GM12801 (cell line): ENCODE measurements at regions not wholly inside any gene's neighbourhood (a gene's known extent, or its start where the extent isn't known, plus 50 kb on each side); places are given as distances from the start of the nearest gene placed in this dataset.

Experiments used
- TF ChIP-seq, protein P1 (sequence below): IDR thresholded peaks from one replicate; pipeline ENCODE4 v1.5.1; 2011; ENCODE audit warnings: control low read depth; ENCODE audit not compliant: insufficient read length; ENCODE audit errors: extremely low read depth

DNA sequence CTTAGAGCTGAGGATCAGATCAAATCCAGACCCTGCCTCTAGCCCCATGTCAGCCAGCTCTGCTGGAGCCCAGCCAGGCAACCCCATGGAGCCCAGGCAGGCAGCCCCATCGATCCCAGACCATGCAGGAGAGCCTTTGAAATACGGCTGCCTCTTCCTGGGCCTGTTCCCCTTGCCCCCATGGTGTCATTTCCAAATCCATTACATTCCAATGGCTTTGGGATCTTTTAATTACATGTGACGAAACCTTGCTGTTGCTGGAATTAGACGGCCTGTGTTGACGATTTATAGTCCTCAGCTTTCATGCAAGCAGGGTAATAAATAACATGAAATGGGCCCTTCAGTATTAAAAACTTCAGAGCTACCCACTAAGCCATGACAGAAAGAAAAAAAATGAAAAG, 75.8 kb upstream of the SLC14A2 start:
- TF ChIP-seq, protein P1, sequence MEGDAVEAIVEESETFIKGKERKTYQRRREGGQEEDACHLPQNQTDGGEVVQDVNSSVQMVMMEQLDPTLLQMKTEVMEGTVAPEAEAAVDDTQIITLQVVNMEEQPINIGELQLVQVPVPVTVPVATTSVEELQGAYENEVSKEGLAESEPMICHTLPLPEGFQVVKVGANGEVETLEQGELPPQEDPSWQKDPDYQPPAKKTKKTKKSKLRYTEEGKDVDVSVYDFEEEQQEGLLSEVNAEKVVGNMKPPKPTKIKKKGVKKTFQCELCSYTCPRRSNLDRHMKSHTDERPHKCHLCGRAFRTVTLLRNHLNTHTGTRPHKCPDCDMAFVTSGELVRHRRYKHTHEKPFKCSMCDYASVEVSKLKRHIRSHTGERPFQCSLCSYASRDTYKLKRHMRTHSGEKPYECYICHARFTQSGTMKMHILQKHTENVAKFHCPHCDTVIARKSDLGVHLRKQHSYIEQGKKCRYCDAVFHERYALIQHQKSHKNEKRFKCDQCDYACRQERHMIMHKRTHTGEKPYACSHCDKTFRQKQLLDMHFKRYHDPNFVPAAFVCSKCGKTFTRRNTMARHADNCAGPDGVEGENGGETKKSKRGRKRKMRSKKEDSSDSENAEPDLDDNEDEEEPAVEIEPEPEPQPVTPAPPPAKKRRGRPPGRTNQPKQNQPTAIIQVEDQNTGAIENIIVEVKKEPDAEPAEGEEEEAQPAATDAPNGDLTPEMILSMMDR = no peak

DNA sequence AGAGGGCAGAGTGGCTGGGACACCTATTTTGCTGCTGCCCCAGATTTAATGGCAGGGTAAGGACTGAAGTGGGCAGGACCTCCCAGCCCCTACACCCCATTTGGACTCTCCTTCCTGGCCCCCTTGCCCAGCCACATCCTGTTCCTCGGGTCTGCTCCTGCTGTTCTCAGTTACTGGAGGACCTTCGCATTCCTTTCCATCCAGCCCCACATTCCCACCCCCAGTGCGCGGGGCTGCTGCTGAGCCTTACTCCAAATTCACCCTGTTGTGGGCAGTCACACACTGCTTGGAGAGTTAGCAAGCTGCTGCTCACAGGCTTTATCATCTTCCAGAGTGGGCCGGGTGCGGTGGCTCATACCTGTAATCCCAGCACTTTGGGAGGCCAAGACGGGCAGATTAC, 75.2 kb upstream of the SLC14A2 start:
- TF ChIP-seq, protein P1 = no peak

DNA sequence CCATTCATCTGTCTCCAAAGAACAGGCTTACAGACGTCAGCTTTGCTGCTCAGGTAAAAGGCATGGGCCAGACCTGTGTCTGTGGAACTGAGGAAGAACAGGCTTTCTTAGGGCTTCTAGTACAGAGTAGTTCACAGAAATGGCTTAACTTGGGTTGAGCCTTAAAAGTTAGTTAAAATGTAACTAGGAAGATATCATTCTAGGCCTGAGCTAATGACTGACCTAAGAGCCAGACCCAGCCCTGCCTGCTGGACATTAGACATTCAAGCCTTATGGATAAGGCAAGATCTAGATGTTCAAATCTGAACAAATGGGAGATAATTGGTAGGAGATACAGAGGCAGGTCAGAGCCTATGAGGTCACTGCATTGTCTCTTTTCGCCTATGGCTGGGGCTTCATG, 73.9 kb upstream of the SLC14A2 start:
- TF ChIP-seq, protein P1 = no peak

DNA sequence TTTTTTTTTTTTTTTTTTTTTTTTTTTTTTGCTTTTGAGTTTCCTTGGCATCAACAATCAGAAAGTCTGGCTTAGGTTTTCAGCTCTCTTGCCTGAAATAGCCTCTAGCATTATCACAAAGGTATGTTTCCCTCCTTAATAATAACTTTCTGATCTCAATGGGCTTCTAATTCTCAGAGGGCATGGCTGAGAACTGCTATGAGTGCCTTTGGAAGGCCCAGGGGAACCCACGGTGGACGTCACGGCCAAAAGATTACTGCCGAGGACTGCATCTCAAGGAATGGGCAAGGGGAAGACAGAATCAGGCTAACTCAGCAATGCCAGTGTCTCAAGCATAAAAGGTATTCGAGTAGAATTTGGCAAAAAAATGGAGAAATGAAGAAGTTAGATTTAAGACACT, 73.2 kb upstream of the SLC14A2 start:
- TF ChIP-seq, protein P1 = no peak

DNA sequence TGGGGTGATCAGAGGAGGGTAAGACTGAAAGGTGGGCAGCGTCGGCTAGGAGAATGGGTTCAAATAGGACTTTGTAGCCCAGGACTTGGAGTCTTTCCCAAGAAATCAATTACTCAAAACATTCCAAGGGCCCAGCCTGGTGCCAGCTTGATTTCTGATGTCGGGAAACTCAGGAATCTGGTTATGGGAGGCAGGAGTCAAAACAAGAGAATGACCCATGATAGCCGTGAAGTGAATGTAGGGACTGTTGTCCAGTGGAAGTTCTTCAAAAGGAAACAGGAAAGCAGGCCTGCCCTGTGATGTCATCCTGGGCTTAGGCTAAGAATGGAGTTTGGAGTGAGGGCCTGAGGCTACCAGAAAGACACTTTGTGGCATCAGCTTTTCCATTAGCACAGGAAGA, 67.4 kb upstream of the SLC14A2 start:
- TF ChIP-seq, protein P1 = no peak

DNA sequence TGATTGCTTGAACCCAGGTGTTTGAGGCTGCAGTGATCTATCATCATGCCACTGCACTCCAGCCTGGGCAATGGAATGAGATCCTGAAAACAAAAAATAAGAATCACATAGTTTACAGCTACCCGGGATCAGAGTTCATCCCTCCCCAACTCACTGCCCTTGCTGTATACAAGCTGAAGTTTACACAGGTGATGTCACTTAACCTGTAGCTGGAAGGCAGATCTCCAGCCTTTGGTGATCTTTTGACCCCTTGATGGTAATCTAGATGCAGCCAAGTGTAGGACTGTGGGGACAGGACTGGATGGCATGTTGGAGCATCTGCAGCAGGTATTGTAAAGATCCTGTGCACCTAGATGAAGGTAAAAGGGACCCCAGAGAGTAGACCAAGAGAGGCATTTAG, 66.7 kb upstream of the SLC14A2 start:
- TF ChIP-seq, protein P1 = no peak

DNA sequence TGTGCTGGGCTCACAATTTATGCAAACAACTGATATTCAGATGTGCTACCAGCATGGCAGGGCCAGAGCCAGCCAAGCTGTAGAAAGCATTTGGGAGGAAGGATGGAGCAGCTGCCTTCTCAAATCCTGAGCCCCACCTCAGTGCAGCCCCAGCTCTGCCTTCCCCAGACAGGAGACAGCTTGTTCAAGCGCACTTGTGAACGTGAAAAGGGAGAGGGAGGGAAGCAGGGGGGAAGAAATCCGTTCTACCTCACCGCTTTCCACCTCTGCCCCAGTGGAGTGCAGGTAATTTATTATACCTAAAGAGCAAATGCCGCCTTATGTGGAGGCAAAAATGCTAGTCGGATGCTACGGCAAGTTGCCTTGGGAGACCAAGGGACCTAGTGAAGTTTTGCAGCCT, 66.0 kb upstream of the SLC14A2 start:
- TF ChIP-seq, protein P1 = no peak

DNA sequence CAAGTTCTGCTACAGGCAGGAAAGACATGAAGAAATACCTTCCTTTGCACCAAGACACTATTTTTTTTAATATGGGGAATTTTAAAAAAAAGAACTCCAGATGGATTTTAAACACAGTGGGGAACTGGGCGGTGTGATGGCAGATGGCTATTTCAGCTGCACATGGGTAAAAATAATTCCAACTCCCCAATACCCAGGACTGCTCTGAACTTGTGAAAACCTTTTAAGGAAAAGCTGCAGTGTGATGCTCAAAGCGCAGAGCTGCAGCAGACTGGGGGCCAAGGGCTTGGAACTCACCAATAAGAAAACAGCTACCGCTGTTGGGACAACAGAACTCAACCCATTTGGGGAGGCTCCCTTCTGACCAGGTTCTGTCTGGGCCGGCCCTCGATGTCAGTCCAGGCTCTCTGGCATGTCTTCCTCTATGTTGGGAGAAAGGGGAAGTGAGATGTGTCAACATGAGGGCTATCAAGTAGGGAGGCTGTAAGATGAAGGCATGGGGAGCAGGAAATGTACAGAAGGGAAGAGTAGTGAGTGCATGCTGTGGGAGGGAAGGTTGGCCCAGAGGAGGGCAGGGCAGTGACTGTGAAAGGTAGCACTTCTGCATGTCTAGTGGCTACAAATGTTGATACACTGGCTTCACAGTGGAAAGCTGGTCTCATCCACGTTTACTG, 64.0 kb upstream of the SLC14A2 start:
- TF ChIP-seq, protein P1 = no peak
